GM12878 (cell line): ENCODE measurements at regions not wholly inside any gene's neighbourhood (a gene's known extent, or its start where the extent isn't known, plus 50 kb on each side); places are given as distances from the start of the nearest gene placed in this dataset.

Source experiments
- ATAC-seq: fragments of 200-7000 bp; cut with Tn5 transposase; 3 replicates; pipeline ENCODE4 v1.9.1; 2020; ENCODE audit warnings: mild to moderate bottlenecking, moderate library complexity
- BruUV-seq: library from RNA; stranded (reverse); fragments of 400-500 nt; replicated peaks from 2 replicates; lab custom pipeline; 2021; lab: Mats Ljungman, UMichigan
- CTCF ChIA-PET: fragments of 300-600 bp; sonication (Branson Sonifier 250); formaldehyde crosslinking; extraction: SDS; loops from one replicate; lab custom pipeline; 2021; ENCODE audit warnings: inconsistent platforms; lab: Yijun Ruan, JAX
- POLR2A ChIA-PET: fragments of 350-600 bp; formaldehyde crosslinking; extraction: SDS; loops from one replicate; lab custom pipeline; 2021; ENCODE audit warnings: inconsistent platforms; lab: Charles Lee
- RAD21 ChIA-PET: fragments of 300-600 bp; sonication (Branson Sonifier 250); formaldehyde crosslinking; loops from one replicate; lab custom pipeline; 2023; ENCODE audit warnings: antibody characterized with exemption; ENCODE audit not compliant: unreplicated experiment; lab: Charles Lee
- SMC1A ChIA-PET: fragments of 300-600 bp; sonication (Branson Sonifier 250); formaldehyde crosslinking; loops from one replicate; lab custom pipeline; 2023; ENCODE audit not compliant: unreplicated experiment, uncharacterized antibody; lab: Charles Lee
- DNase-seq: peaks from one replicate; pipeline ENCODE4 v3.0.0-alpha.2; 2011; ENCODE audit warnings: low read depth, low spot score
- FAIRE-seq: peaks from 3 replicates; lab custom pipeline; 2011; peaks lifted over from hg19 to GRCh38; lab: Jason Lieb, UNC
- H2AFZ ChIP-seq: 2 replicates; pipeline ENCODE4 v1.6.0; 2011; ENCODE audit warnings: low read depth, low read length, control low read depth; ENCODE audit not compliant: control insufficient read depth
- H3K27ac ChIP-seq: 2 replicates; pipeline ENCODE4 v1.5.1; 2011; ENCODE audit warnings: control low read depth; ENCODE audit not compliant: control insufficient read depth, insufficient read depth
- H3K27me3 ChIP-seq, 2 experiments: replicated peaks in 1 of 2; 2 replicates each; pipeline versions ENCODE4 v1.6.0 to v1.6.1; 2011; ENCODE audit warnings: low read length in 1 of 2; ENCODE audit not compliant: control insufficient read depth in 2 of 2, insufficient read depth in 2 of 2
- H3K36me3 ChIP-seq, 2 experiments: 2 replicates each; pipeline ENCODE4 v1.5.1; 2011; ENCODE audit warnings: low read length in 1 of 2; ENCODE audit not compliant: control insufficient read depth in 2 of 2, insufficient read depth in 2 of 2
- H3K4me1 ChIP-seq: 2 replicates; pipeline ENCODE4 v1.6.1; 2011; ENCODE audit warnings: mild to moderate bottlenecking, low read length, moderate library complexity, mixed read lengths; ENCODE audit not compliant: control insufficient read depth, insufficient read depth
- H3K4me2 ChIP-seq: 2 replicates; pipeline ENCODE4 v1.6.0; 2011; ENCODE audit warnings: control low read depth; ENCODE audit not compliant: control insufficient read depth, insufficient read depth
- H3K4me3 ChIP-seq: fragments of 200-600 bp; sonication (generic); 2 replicates; pipeline ENCODE4 v1.5.1; 2016
- H3K79me2 ChIP-seq: 2 replicates; pipeline ENCODE4 v1.6.0; 2011; ENCODE audit warnings: low read length; ENCODE audit not compliant: control insufficient read depth, insufficient read depth
- H3K9ac ChIP-seq: 2 replicates; pipeline ENCODE4 v1.8.0; 2011; ENCODE audit warnings: low read length, control low read depth, mixed read lengths; ENCODE audit not compliant: control insufficient read depth, insufficient read depth
- H3K9me3 ChIP-seq: replicated peaks from 3 replicates; pipeline ENCODE4 v1.5.1; 2011; ENCODE audit warnings: mild to moderate bottlenecking, low read length; ENCODE audit not compliant: control insufficient read depth, insufficient read depth
- H4K20me1 ChIP-seq: 2 replicates; pipeline ENCODE4 v1.6.0; 2011; ENCODE audit not compliant: control insufficient read depth, insufficient read depth
- BMI1 ChIP-seq: fragments of 450-650 bp; IDR thresholded peaks from 2 replicates; pipeline ENCODE4 v1.6.1; 2016; ENCODE audit warnings: mild to moderate bottlenecking, moderate library complexity, borderline replicate concordance
- CBX5 ChIP-seq: sonication (generic); IDR thresholded peaks from 2 replicates; pipeline ENCODE4 v1.6.1; 2016; ENCODE audit warnings: low read depth, moderate library complexity, mild to moderate bottlenecking, inconsistent platforms
- FOXK2 ChIP-seq: fragments of 450-650 bp; IDR thresholded peaks from 2 replicates; pipeline ENCODE4 v1.6.1; 2017; ENCODE audit warnings: mild to moderate bottlenecking, moderate library complexity
- HDGF ChIP-seq: fragments of 450-650 bp; IDR thresholded peaks from 2 replicates; pipeline ENCODE4 v1.6.1; 2016; ENCODE audit warnings: antibody characterized with exemption
- IKZF1 ChIP-seq: fragments of 450-650 bp; conservative IDR thresholded peaks from 2 replicates; pipeline ENCODE4 v1.6.1; 2017; ENCODE audit warnings: antibody characterized with exemption, mild to moderate bottlenecking
- KAT2A ChIP-seq: conservative IDR thresholded peaks from 2 replicates; pipeline ENCODE4 v1.6.1; 2011; ENCODE audit warnings: low read depth, low read length; ENCODE audit not compliant: control insufficient read depth
- KLF5 ChIP-seq: fragments of 450-650 bp; IDR thresholded peaks from 2 replicates; pipeline ENCODE4 v1.6.1; 2014; ENCODE audit warnings: mild to moderate bottlenecking; ENCODE audit not compliant: partially characterized antibody
- MEF2A ChIP-seq: IDR thresholded peaks from 2 replicates; pipeline ENCODE4 v1.6.1; 2011; ENCODE audit warnings: low read depth, mild to moderate bottlenecking, low read length, moderate library complexity; ENCODE audit not compliant: insufficient read depth
- MYB ChIP-seq: fragments of 150-350 bp; IDR thresholded peaks from 2 replicates; pipeline ENCODE4 v1.6.1; 2014; ENCODE audit warnings: mild to moderate bottlenecking, low read depth, low read length, borderline replicate concordance
- NR2F1 ChIP-seq: fragments of 450-650 bp; conservative IDR thresholded peaks from 2 replicates; pipeline ENCODE4 v1.6.1; 2017; ENCODE audit warnings: mild to moderate bottlenecking
- POU2F2 ChIP-seq: IDR thresholded peaks from 3 replicates; pipeline ENCODE4 v1.6.1; 2011; ENCODE audit warnings: low read depth, mild to moderate bottlenecking, low read length, borderline replicate concordance
- SREBF1 ChIP-seq: IDR thresholded peaks from 2 replicates; pipeline ENCODE4 v1.6.1; 2012; ENCODE audit warnings: mild to moderate bottlenecking, low read length
- STAT3 ChIP-seq: IDR thresholded peaks from 2 replicates; pipeline ENCODE4 v1.6.1; 2011; ENCODE audit warnings: low read depth, low read length, improper control_type of control experiment
- TBL1XR1 ChIP-seq: IDR thresholded peaks from 2 replicates; pipeline ENCODE4 v1.6.1; 2012; ENCODE audit warnings: low read depth, low read length, improper control_type of control experiment
- WRNIP1 ChIP-seq: IDR thresholded peaks from 2 replicates; pipeline ENCODE4 v1.6.1; 2011; ENCODE audit warnings: low read depth, low read length, improper control_type of control experiment, borderline replicate concordance
- YBX1 ChIP-seq: fragments of 450-650 bp; IDR thresholded peaks from 2 replicates; pipeline ENCODE4 v1.6.1; 2016; ENCODE audit warnings: antibody characterized with exemption
- ZNF24 ChIP-seq: fragments of 450-650 bp; IDR thresholded peaks from 2 replicates; pipeline ENCODE4 v1.6.1; 2017; ENCODE audit warnings: antibody characterized with exemption, mild to moderate bottlenecking
- WGBS: methylation state at CpG from one replicate; pipeline ENCODE4 v1.1.6; 2016; ENCODE audit warnings: low lambda C conversion rate; ENCODE audit not compliant: insufficient replicate concordance, insufficient coverage; ENCODE audit errors: missing lambda C conversion rate; 5-methylcytosine and 5-hydroxymethylcytosine counted together
- in situ Hi-C: fragments of 300-500 bp; cut with MboI; formaldehyde crosslinking; loops from 9 replicates; pipeline ENCODE4 v1.14.3; 2018; ENCODE audit warnings: mixed read lengths
- intact Hi-C: fragments of 100-400 bp; cut with micrococcal nuclease; formaldehyde crosslinking; loops from one replicate; pipeline ENCODE4 v1.14.2; 2022; ENCODE audit not compliant: unreplicated experiment

DNA sequence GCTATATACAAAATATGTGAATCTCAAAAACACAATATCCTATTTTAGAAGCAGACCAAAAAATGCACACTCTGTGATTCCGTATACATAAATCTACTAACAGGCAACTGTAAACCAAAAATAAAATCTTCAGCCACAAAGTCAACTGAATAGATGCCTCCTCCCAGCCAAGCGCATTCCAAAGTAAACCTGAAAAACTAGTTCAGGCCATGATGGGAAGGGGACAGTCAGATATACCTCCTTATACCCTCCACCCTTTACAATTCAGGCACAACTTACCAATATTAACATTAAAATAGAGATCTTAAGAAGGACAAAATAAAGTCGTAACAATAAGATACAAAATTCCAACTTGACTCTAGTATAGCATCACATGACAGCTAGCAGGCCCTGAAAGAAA lies 1604.5 kb upstream of the NUDT12 start:
- Histone ChIP-seq H3K4me2 (no peak overlapping the region), H3K27me3 (no peaks in the 10 kb centered on the region), H3K27ac (no peak overlapping the region), H4K20me1 (no peaks in the 10 kb centered on the region), H3K4me1 (no peaks in the 10 kb centered on the region), H2AFZ (no peak overlapping the region), H3K9ac (no peak overlapping the region), H3K36me3 (no peaks in the 10 kb centered on the region), H3K79me2 (no peaks in the 10 kb centered on the region), H3K9me3 (no peaks in the 10 kb centered on the region), H3K4me3 (no peak overlapping the region)
- CTCF ChIA-PET: no interaction called here
- intact Hi-C loops: no loop called here
- 56% methylated on average over 3 of the region's 3 CpGs for WGBS
- in situ Hi-C loops: no loop called here
- POLR2A ChIA-PET: no interaction called here
- RAD21 ChIA-PET: no interaction called here
- TF ChIP-seq MYB (no peak), ZNF24 (no peak), KAT2A (no peak), IKZF1 (no peak), KLF5 (no peak), STAT3 (no peak), SREBF1 (no peak), CBX5 (no peak), POU2F2 (no peak), WRNIP1 (no peak), FOXK2 (no peak), YBX1 (no peak), NR2F1 (no peak), BMI1 (no peak), MEF2A (no peak), HDGF (no peak), TBL1XR1 (no peak)
- SMC1A ChIA-PET: no interaction called here
- ATAC-seq (no peak), DNase-seq (no peak), FAIRE-seq (no peak)
- no TSS peak for BruUV-seq
